ENCODE measurements at regions not wholly inside any gene's neighbourhood (a gene's known extent, or its start where the extent isn't known, plus 50 kb on each side); places are given as distances from the start of the nearest gene placed in this dataset.
"Not testable (repeated sequence)": the region's sequence is repeated elsewhere in the genome, so short reads cannot be mapped to it uniquely, and the experiment has no call there.

GRCh38 chr6:112535816-112536215 lies 188.7 kb downstream of the RFPL4B start (continued):
- TF ChIP-seq ATF3 (IDR thresholded peaks at IDR 0.05) (no peak), TAF1 (conservative IDR thresholded peaks at IDR 0.05) (no peak)
- TF ChIP-seq, protein P1, sequence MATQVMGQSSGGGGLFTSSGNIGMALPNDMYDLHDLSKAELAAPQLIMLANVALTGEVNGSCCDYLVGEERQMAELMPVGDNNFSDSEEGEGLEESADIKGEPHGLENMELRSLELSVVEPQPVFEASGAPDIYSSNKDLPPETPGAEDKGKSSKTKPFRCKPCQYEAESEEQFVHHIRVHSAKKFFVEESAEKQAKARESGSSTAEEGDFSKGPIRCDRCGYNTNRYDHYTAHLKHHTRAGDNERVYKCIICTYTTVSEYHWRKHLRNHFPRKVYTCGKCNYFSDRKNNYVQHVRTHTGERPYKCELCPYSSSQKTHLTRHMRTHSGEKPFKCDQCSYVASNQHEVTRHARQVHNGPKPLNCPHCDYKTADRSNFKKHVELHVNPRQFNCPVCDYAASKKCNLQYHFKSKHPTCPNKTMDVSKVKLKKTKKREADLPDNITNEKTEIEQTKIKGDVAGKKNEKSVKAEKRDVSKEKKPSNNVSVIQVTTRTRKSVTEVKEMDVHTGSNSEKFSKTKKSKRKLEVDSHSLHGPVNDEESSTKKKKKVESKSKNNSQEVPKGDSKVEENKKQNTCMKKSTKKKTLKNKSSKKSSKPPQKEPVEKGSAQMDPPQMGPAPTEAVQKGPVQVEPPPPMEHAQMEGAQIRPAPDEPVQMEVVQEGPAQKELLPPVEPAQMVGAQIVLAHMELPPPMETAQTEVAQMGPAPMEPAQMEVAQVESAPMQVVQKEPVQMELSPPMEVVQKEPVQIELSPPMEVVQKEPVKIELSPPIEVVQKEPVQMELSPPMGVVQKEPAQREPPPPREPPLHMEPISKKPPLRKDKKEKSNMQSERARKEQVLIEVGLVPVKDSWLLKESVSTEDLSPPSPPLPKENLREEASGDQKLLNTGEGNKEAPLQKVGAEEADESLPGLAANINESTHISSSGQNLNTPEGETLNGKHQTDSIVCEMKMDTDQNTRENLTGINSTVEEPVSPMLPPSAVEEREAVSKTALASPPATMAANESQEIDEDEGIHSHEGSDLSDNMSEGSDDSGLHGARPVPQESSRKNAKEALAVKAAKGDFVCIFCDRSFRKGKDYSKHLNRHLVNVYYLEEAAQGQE (IDR thresholded peaks at IDR 0.05) = no peak

- WGBS = 77% methylated on average over 2 of the region's 2 CpGs
- peaks cover 0 to 4% (median 1%) of the 10 kb centered on the region in 4 donors for H3K9me3 ChIP-seq (ENCODE audit: control insufficient read depth in 4 of 4, low read length in 3 of 4)
- TF ChIP-seq TAF1 (conservative IDR thresholded peaks at IDR 0.05) (no peak), FOXA1 (IDR thresholded peaks at IDR 0.05) (no peak), ATF3 (IDR thresholded peaks at IDR 0.05) (no peak), EGR1 (IDR thresholded peaks at IDR 0.05; ENCODE audit: low read depth in 2 of 2) (no peak), FOXA2 (IDR thresholded peaks at IDR 0.05) (no peak), YY1 (IDR thresholded peaks at IDR 0.05) (no peak), JUND (IDR thresholded peaks at IDR 0.05) (no peak), HNF4A (conservative IDR thresholded peaks at IDR 0.05) (no peak), SP1 (IDR thresholded peaks at IDR 0.05) (no peak), NR2F2 (IDR thresholded peaks at IDR 0.05) (no peak), GABPA (IDR thresholded peaks at IDR 0.05 in 1 of 2, conservative IDR thresholded peaks at IDR 0.05 in 1 of 2) (no peak)
- TF ChIP-seq, protein P2, sequence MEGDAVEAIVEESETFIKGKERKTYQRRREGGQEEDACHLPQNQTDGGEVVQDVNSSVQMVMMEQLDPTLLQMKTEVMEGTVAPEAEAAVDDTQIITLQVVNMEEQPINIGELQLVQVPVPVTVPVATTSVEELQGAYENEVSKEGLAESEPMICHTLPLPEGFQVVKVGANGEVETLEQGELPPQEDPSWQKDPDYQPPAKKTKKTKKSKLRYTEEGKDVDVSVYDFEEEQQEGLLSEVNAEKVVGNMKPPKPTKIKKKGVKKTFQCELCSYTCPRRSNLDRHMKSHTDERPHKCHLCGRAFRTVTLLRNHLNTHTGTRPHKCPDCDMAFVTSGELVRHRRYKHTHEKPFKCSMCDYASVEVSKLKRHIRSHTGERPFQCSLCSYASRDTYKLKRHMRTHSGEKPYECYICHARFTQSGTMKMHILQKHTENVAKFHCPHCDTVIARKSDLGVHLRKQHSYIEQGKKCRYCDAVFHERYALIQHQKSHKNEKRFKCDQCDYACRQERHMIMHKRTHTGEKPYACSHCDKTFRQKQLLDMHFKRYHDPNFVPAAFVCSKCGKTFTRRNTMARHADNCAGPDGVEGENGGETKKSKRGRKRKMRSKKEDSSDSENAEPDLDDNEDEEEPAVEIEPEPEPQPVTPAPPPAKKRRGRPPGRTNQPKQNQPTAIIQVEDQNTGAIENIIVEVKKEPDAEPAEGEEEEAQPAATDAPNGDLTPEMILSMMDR (IDR thresholded peaks at IDR 0.05; ENCODE audit: low read depth, low read length, missing input control) = no peak
- TF ChIP-seq, protein P1 (IDR thresholded peaks at IDR 0.05) = no peak
- TF ChIP-seq, protein P3, sequence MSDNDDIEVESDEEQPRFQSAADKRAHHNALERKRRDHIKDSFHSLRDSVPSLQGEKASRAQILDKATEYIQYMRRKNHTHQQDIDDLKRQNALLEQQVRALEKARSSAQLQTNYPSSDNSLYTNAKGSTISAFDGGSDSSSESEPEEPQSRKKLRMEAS (IDR thresholded peaks at IDR 0.05) = no peak
- no peak overlapping the region for H3K9ac ChIP-seq (ENCODE audit: low read depth in 1 of 2, low read length in 2 of 2)
- H3K36me3 ChIP-seq (ENCODE audit: control insufficient read depth in 4 of 4, insufficient read depth in 3 of 4, low read depth in 1 of 4, low read length in 3 of 4) = no peaks in the 10 kb centered on the region
- no peak for DNase-seq (ENCODE audit: low spot score)
- H3K27ac ChIP-seq (ENCODE audit: low read depth in 1 of 2, low read length in 2 of 2) = no peak overlapping the region
- H3K27me3 ChIP-seq (ENCODE audit: control insufficient read depth in 4 of 4, insufficient read depth in 4 of 4, low read length in 3 of 4) = peaks cover 0 to 3% (median 0%) of the 10 kb centered on the region in 4 donors
- H3K4me1 ChIP-seq (ENCODE audit: control insufficient read depth in 4 of 4, insufficient read depth in 4 of 4, low read length in 3 of 4) = no peaks in the 10 kb centered on the region
- H3K4me3 ChIP-seq (ENCODE audit: low read depth in 1 of 3, low read length in 3 of 3) = no peak overlapping the region
Measured at GRCh38 chr6:112539355-112539754, 192.2 kb downstream of the RFPL4B start.

DNA sequence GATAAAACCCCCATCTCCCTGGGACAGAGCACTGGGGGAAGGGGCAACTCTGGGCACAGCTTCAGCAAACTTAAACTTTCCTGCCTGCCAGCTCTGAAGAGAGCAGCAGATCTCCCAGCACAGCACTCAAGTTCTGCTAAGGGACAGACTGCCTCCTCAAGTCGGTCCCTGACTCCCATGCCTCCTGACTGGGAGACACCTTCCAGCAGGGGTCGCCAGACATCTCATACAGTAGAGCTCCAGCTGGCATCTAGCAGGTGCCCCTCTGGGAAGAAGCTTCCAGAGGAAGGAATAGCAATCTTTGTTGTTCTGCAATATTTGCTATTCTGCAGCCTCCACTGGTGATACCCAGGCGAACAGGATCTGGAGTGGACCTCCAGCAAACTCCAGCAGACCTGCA lies 194.7 kb downstream of the RFPL4B start:
- H3K4me1 ChIP-seq (ENCODE audit: control insufficient read depth in 4 of 4, insufficient read depth in 4 of 4, low read length in 3 of 4); DNase-seq (ENCODE audit: low spot score); H3K4me3 ChIP-seq (ENCODE audit: low read depth in 1 of 3, low read length in 3 of 3); H3K36me3 ChIP-seq (ENCODE audit: control insufficient read depth in 4 of 4, insufficient read depth in 3 of 4, low read depth in 1 of 4, low read length in 3 of 4); H3K27me3 ChIP-seq (ENCODE audit: control insufficient read depth in 4 of 4, insufficient read depth in 4 of 4, low read length in 3 of 4); H3K27ac ChIP-seq (ENCODE audit: low read depth in 1 of 2, low read length in 2 of 2); H3K9ac ChIP-seq (ENCODE audit: low read depth in 1 of 2, low read length in 2 of 2); H3K9me3 ChIP-seq (ENCODE audit: control insufficient read depth in 4 of 4, low read length in 3 of 4): not testable (repeated sequence)
- WGBS = 78% methylated on average over 3 of the region's 3 CpGs

GRCh38 chr6:112547321-112548085 lies 200.4 kb downstream of the RFPL4B start:
- not testable (repeated sequence) for H3K27me3 ChIP-seq (ENCODE audit: control insufficient read depth in 4 of 4, insufficient read depth in 4 of 4, low read length in 3 of 4); H3K27ac ChIP-seq (ENCODE audit: low read depth in 1 of 2, low read length in 2 of 2); H3K9ac ChIP-seq (ENCODE audit: low read depth in 1 of 2, low read length in 2 of 2); H3K9me3 ChIP-seq (ENCODE audit: control insufficient read depth in 4 of 4, low read length in 3 of 4); DNase-seq (ENCODE audit: low spot score); H3K4me3 ChIP-seq (ENCODE audit: low read depth in 1 of 3, low read length in 3 of 3); H3K4me1 ChIP-seq (ENCODE audit: control insufficient read depth in 4 of 4, insufficient read depth in 4 of 4, low read length in 3 of 4); H3K36me3 ChIP-seq (ENCODE audit: control insufficient read depth in 4 of 4, insufficient read depth in 3 of 4, low read depth in 1 of 4, low read length in 3 of 4)
- 87% methylated on average over 8 of the region's 8 CpGs for WGBS
